Activated T-helper 2 cell treated with anti-CD3 and anti-CD28 coated beads, Interferon-gamma antibody, Interleukin-2, Interleukin-4, amounts not matched to agents 10 μg/mL and 5 μg/mL and 100 μg/mL, durations not matched to agents 14 hours and 24 hours and 36 hours (primary cell): ENCODE measurements at regions not wholly inside any gene's neighbourhood (a gene's known extent, or its start where the extent isn't known, plus 50 kb on each side); places are given as distances from the start of the nearest gene placed in this dataset.

Experiments
- DNase-seq: peaks from one replicate; pipeline ENCODE4 v3.0.0; 2021; ENCODE audit warnings: low spot score
- H3K27ac Mint-ChIP-seq: one replicate; pipeline ENCODE4 v1.8.0; 2021; ENCODE audit warnings: mixed read lengths
- H3K27me3 Mint-ChIP-seq: one replicate; pipeline ENCODE4 v1.8.0; 2021; ENCODE audit warnings: low read depth, mixed read lengths
- H3K36me3 Mint-ChIP-seq: one replicate; pipeline ENCODE4 v1.8.0; 2021; ENCODE audit warnings: low read depth, mixed read lengths
- H3K4me1 Mint-ChIP-seq: one replicate; pipeline ENCODE4 v1.8.0; 2021; ENCODE audit warnings: low read depth, mixed read lengths
- H3K4me3 Mint-ChIP-seq: one replicate; pipeline ENCODE4 v1.8.0; 2021; ENCODE audit warnings: low read depth, mild to moderate bottlenecking, moderate library complexity, mixed read lengths
- H3K9me3 Mint-ChIP-seq: one replicate; pipeline ENCODE4 v1.8.0; 2021; ENCODE audit warnings: mixed read lengths
- intact Hi-C: fragments of 100-400 bp; cut with micrococcal nuclease; formaldehyde crosslinking; loops from one replicate; pipeline ENCODE4 v1.15.1; 2023

GRCh38 chr12:65608319-65608916 lies 215.9 kb upstream of the HMGA2 start:
- intact Hi-C loops = no loop called here
- peaks cover 4% of the 10 kb centered on the region for H3K4me1 Mint-ChIP-seq
- no peaks in the 10 kb centered on the region for H3K36me3 Mint-ChIP-seq
- no peak overlapping the region for H3K4me3 Mint-ChIP-seq
- no peak for DNase-seq
- H3K27ac Mint-ChIP-seq = no peak overlapping the region
- peaks cover 1% of the 10 kb centered on the region for H3K27me3 Mint-ChIP-seq
- no peaks in the 10 kb centered on the region for H3K9me3 Mint-ChIP-seq

- Mint-ChIP-seq H3K27ac (no peak overlapping the region), H3K36me3 (no peaks in the 10 kb centered on the region), H3K9me3 (no peaks in the 10 kb centered on the region), H3K4me3 (no peak overlapping the region), H3K4me1 (peaks cover 4% of the 10 kb centered on the region), H3K27me3 (peaks cover 3% of the 10 kb centered on the region)
- intact Hi-C loops = no loop called here
- DNase-seq = no peak
These were observed 214.9 kb upstream of the HMGA2 start for GRCh38 chr12:65609359-65609771.

GRCh38 chr12:65611396-65611795 lies 212.9 kb upstream of the HMGA2 start:
- H3K27ac Mint-ChIP-seq = no peak overlapping the region
- no peak for DNase-seq
- no peaks in the 10 kb centered on the region for H3K36me3 Mint-ChIP-seq
- H3K27me3 Mint-ChIP-seq = peaks cover 3% of the 10 kb centered on the region
- intact Hi-C loops = no loop called here
- H3K4me3 Mint-ChIP-seq = no peak overlapping the region
- no peaks in the 10 kb centered on the region for H3K4me1 Mint-ChIP-seq
- no peaks in the 10 kb centered on the region for H3K9me3 Mint-ChIP-seq

DNA sequence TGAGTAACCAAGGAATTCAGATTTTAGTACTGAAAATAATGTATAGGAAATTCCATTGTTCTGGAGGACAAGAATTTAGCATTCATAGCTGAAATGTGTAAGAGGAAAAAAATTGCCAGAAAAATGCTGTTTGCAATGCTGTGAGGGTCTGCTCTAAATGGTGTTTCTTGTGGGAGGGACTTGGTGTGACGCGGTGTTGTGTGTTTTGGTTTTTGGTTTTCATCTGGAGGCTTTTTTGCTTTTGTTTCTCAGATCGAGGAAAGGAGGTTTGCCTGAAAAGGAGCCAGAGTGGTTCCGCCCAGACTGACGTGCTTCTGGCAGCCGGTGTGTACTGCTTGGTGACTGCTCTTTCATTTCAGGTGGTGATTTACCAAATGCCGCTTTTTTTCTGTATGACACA lies 211.8 kb upstream of the HMGA2 start:
- no peak for DNase-seq
- H3K27ac Mint-ChIP-seq = no peak overlapping the region
- H3K36me3 Mint-ChIP-seq = no peaks in the 10 kb centered on the region
- no peak overlapping the region for H3K4me3 Mint-ChIP-seq
- peaks cover 3% of the 10 kb centered on the region for H3K27me3 Mint-ChIP-seq
- no peaks in the 10 kb centered on the region for H3K9me3 Mint-ChIP-seq
- intact Hi-C loops = no loop called here
- H3K4me1 Mint-ChIP-seq = no peaks in the 10 kb centered on the region

DNA sequence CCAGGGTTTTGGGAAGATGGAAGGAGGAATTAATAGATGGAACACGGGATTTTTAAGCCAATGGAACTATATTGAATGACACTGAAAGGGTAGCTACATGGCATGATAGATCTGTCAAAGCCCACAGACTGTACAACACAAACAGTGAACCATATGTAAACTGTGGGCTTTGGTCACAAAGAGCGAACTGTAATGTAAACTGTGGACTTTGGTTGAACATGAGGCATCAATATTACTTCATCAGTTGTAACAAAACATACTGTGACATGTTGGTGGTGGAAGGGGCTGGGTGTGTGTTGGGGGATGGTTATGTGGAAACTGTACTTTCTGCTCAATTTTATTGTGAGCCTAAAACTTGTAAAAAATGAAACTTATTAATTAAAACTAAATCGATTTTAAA lies 210.6 kb upstream of the HMGA2 start:
- Mint-ChIP-seq H3K9me3 (no peaks in the 10 kb centered on the region), H3K27ac (no peak overlapping the region), H3K4me1 (peaks cover 2% of the 10 kb centered on the region), H3K36me3 (no peaks in the 10 kb centered on the region), H3K27me3 (peaks cover 5% of the 10 kb centered on the region), H3K4me3 (no peak overlapping the region)
- intact Hi-C loops = no loop called here
- no peak for DNase-seq

DNA sequence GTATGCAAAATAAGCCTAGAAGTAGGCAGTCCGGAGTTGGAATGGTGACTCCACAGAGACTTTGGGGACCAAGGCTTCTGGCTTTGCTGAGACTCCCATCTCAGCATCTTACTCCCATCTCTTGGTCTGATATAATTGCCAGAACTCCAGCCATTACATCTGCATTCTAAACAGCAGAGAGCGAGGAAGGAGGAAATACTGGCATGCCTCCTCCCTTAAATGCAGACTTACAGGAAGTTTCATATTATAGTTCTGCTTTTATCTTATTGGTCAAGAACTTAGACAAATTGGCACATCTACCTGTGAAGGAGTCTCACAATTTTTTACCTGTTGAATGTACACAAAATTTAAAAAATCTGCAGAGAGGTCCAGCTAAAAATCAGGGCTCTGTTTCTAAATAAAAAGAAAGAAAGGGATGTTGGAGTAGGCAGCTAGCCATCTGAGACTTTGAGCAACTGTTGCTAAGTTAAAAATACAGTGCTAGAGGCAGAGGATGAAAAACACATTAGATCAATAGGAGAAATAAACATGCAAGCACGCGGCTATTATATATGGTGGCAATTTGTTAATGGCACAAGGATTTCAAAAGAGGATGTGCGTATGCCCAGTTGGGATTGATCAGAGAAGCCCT lies 209.9 kb upstream of the HMGA2 start:
- Mint-ChIP-seq H3K4me3 (no peak overlapping the region), H3K4me1 (peaks cover 2% of the 10 kb centered on the region), H3K9me3 (no peaks in the 10 kb centered on the region), H3K27ac (no peak overlapping the region), H3K36me3 (no peaks in the 10 kb centered on the region), H3K27me3 (peaks cover 5% of the 10 kb centered on the region)
- DNase-seq = no peak
- intact Hi-C loops = no loop called here

- no peak overlapping the region for H3K27ac Mint-ChIP-seq
- H3K9me3 Mint-ChIP-seq = no peaks in the 10 kb centered on the region
- H3K4me3 Mint-ChIP-seq = no peak overlapping the region
- intact Hi-C loops = no loop called here
- H3K27me3 Mint-ChIP-seq = peaks cover 5% of the 10 kb centered on the region
- no peaks in the 10 kb centered on the region for H3K36me3 Mint-ChIP-seq
- H3K4me1 Mint-ChIP-seq = peaks cover 2% of the 10 kb centered on the region
- DNase-seq = no peak
These were observed 209.2 kb upstream of the HMGA2 start for GRCh38 chr12:65615118-65615517.

DNA sequence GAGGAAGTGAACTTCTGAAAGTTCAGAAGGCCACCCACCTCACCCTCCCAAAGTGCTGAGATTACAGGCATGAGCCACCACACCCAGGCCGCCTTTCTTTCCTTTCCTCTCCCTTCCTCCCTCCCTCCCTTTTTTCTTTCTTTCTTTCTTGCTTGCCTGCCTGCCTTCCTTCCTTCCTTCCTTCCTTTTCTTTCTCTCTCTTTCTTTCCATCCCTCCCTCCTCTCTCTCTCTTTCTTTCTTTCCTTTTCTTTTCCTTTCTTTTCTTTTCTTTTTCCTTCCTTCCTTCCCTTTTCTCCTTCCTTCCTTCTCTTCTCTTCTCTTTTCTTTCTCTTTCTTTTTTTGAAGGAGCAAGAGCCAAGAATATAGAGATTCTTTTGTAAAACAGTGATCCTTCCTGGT lies 208.3 kb upstream of the HMGA2 start:
- no peak overlapping the region for H3K27ac Mint-ChIP-seq
- peaks cover 2% of the 10 kb centered on the region for H3K4me1 Mint-ChIP-seq
- peaks cover 5% of the 10 kb centered on the region for H3K27me3 Mint-ChIP-seq
- intact Hi-C loops = no loop called here
- H3K9me3 Mint-ChIP-seq = no peaks in the 10 kb centered on the region
- DNase-seq = no peak
- H3K36me3 Mint-ChIP-seq = no peaks in the 10 kb centered on the region
- no peak overlapping the region for H3K4me3 Mint-ChIP-seq

DNA sequence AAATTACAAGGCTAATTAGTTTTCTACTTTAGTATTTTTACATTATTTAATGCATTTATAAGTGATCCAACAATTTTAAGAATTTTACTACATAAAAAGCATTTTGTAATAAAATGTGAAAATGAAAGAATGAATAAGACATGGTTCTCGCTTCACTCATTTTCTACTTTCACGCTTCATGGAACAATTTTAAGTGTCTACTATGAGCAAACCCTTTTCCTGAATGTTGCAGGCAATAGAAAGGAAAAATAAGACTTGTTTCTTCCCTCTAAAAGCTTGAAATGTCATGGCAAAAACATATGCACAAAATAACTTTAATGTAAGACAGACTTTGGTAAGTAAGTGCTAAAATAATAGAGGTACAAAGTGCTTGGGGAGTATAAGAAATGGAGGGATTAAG lies 205.7 kb upstream of the HMGA2 start:
- Mint-ChIP-seq H3K27ac (peak overlapping the region; percentile 20), H3K9me3 (no peaks in the 10 kb centered on the region), H3K4me3 (no peak overlapping the region), H3K4me1 (peaks cover 2% of the 10 kb centered on the region), H3K36me3 (no peaks in the 10 kb centered on the region), H3K27me3 (peaks cover 2% of the 10 kb centered on the region)
- DNase-seq = no peak
- intact Hi-C loops = no loop called here

GRCh38 chr12:65619018-65619417 lies 205.3 kb upstream of the HMGA2 start:
- peaks cover 5% of the 10 kb centered on the region for H3K27me3 Mint-ChIP-seq
- no peak for DNase-seq
- no peak overlapping the region for H3K4me3 Mint-ChIP-seq
- H3K4me1 Mint-ChIP-seq = peaks cover 2% of the 10 kb centered on the region
- intact Hi-C loops = no loop called here
- H3K9me3 Mint-ChIP-seq = no peaks in the 10 kb centered on the region
- no peaks in the 10 kb centered on the region for H3K36me3 Mint-ChIP-seq
- peak overlapping the region; percentile 20 for H3K27ac Mint-ChIP-seq

GRCh38 chr12:65620046-65620445 lies 204.2 kb upstream of the HMGA2 start:
- Mint-ChIP-seq H3K27ac (no peak overlapping the region), H3K9me3 (no peaks in the 10 kb centered on the region), H3K36me3 (no peaks in the 10 kb centered on the region), H3K4me3 (no peak overlapping the region), H3K4me1 (peaks cover 2% of the 10 kb centered on the region), H3K27me3 (peaks cover 6% of the 10 kb centered on the region)
- DNase-seq = no peak
- intact Hi-C loops = no loop called here

GRCh38 chr12:65622056-65622455 lies 202.2 kb upstream of the HMGA2 start:
- H3K27ac Mint-ChIP-seq = no peak overlapping the region
- H3K4me3 Mint-ChIP-seq = no peak overlapping the region
- no peaks in the 10 kb centered on the region for H3K36me3 Mint-ChIP-seq
- no peak for DNase-seq
- H3K9me3 Mint-ChIP-seq = no peaks in the 10 kb centered on the region
- intact Hi-C loops = no loop called here
- H3K27me3 Mint-ChIP-seq = peaks cover 6% of the 10 kb centered on the region
- peaks cover 2% of the 10 kb centered on the region for H3K4me1 Mint-ChIP-seq

DNA sequence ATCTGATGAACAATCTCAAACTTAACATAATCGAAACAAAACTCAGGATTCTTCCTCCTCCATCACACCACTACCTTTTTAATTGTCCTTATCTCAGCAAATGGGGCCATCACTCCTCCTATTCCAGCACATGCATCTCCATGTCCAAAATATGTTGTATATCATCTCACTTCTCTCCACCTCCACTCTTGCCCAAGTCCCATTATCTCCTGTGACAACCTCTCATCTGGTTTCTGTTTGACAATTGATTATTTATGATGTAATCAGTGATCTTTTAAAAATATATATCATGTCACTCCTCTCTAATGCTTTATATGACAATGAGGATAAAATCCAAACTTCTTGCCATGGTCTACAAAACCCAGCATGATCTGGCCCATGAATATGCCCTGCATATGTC lies 200.8 kb upstream of the HMGA2 start:
- intact Hi-C loops = no loop called here
- Mint-ChIP-seq H3K27ac (no peak overlapping the region), H3K9me3 (no peaks in the 10 kb centered on the region)

More for the DNA sequence above, 200.8 kb upstream of the HMGA2 start:
- Mint-ChIP-seq H3K27me3 (peaks cover 4% of the 10 kb centered on the region), H3K4me1 (no peaks in the 10 kb centered on the region), H3K4me3 (no peak overlapping the region), H3K36me3 (no peaks in the 10 kb centered on the region)
- no peak for DNase-seq
